Fibroblast of skin of abdomen (primary cell): ENCODE measurements at regions not wholly inside any gene's neighbourhood (a gene's known extent, or its start where the extent isn't known, plus 50 kb on each side); places are given as distances from the start of the nearest gene placed in this dataset.

Experiments
- DNase-seq: peaks from one replicate; pipeline ENCODE4 v3.0.0-alpha.2; 2013

GRCh38 chr15:73803806-73804205 is 50.7 kb upstream of the INSYN1 start:
- DNase-seq: no peak

- DNase-seq: no peak
Observed at GRCh38 chr15:73805504-73806089, 52.4 kb upstream of the INSYN1 start.

DNA sequence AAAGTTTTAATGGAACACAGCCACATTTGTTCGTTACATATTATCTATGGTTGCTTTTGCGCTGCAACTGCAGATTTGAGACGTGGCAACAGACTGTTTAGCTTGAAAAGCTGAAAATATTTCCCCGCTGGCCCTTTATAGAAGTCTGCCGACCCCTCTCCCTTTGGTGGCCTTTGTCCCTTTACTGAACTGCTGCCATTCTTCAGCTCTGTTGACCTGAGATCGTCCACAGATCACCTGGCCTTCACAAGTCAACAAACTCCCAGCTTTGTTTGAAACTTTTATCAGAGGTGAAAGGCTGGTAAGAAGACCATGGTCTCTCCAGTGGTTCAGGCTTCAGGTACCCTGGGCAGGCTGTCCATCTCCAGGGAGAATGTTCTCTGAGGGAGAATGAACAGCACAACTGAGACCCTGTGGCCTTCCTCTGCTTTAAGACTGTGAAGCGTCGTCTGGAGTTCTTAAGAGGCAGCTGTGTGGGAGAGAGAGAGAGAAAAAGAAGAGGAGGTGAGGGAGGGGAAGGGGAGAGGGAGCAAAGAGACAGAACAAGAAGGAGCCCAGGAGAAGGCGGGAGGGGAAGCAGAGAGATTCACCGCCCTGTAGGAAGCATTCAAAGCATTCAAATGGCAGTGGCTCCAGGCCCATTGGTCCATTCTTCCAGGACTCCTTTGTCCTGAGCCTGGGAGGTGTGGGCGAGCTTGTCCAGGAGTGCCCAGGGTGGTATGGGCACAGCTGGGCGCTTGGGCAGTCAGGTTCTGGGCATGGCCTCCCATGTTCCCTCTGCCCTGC is 53.7 kb upstream of the INSYN1 start:
- DNase-seq: no peak

DNA sequence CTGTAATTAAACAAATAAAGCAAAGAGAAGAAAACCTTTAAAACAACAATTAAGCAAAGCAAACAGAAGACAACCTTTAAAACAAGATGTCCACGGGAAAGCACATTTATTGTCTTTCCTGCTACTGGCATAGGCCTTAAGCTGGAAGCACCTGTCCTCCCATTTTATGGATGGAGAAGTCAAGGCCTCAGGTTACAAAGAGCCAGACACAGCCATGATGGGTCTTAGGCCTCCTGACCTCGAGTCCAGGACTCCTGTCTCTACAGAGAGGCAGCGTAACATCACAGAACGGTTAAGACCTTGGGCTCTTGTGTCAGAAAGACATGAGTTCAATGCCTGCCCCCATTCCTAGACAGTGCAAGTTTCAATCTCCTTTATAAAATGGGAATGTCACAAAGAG is 54.7 kb upstream of the INSYN1 start:
- no peak for DNase-seq

DNA sequence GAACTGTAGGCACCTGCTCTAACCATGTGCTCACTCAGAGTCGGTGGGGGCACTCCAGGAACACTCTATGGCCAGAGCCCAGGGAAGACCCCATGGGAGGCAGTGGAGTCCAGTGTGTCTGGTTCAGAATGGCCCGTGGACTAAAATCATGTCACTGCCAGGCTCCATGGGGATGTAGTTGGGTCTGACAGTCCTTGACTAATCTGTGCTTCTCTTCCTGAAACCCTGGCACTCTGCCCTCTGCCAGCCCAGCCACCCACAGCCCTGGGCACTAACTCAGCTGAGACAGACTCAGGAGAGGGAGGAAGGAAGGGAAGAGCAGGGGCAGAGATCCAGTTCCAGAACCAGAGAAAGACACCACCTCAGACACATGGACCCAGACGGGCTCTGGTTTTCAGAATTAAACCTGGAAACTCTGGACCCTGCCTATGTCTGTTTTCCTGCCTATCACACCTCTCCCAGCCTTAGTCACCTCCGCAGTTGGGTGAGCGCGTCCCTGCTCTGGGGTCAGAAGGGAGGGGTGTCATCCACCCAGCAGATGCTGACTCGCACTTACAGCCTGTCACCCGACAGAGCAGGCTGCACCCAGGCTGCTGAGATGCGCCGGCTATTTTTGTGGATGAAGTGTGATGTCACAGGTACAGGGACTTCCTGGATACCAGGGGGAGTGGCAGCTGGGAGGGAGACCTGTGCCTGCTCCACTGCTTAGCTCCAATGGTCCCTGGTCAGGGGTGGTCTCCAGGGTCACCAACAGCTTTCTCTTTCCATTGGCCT is 56.8 kb upstream of the INSYN1 start:
- DNase-seq: no peak

DNA sequence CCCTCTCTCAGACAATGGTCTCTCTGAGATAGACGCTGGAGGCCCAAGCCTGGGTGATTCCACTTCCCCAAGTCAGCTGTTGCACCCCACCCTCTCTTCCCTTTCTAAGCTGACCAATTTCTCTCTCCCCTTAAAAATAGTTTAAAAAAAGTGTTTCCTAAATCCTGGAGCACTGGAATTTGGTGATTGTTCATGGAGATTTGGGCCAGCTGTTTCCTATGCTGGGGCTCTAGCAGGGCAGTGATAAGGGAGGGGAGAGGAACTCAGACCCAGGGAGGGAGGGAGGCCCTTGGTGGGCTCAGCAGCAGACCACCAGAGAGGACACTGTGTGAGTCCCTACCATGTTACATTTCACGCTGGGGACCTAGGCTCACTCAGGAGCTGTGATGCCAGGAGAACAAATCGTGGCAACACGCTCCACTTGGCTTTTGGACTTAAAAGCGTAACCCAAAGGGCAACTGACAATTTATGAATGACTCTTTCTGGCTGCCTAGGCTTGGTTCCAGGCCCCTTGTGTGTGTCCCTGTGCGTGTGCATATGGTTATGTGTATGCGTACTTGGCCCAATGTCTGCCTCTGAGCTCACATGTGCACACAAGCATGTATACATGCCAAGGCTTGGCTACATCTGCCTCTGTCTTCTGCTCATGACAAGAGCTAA is 59.8 kb upstream of the INSYN1 start:
- DNase-seq: no peak

GRCh38 chr15:73813589-73813988 is 59.8 kb upstream of the TBC1D21 start:
- DNase-seq: no peak

- no peak for DNase-seq
Observed at GRCh38 chr15:73818308-73818985, 54.9 kb upstream of the TBC1D21 start.

GRCh38 chr15:73821181-73821580 is 52.2 kb upstream of the TBC1D21 start:
- no peak for DNase-seq

- peak; percentile 31 for DNase-seq
Observed at GRCh38 chr15:73822998-73823397, 50.4 kb upstream of the TBC1D21 start.
